GDM1 (cell line): ENCODE measurements at regions not wholly inside any gene's neighbourhood (a gene's known extent, or its start where the extent isn't known, plus 50 kb on each side); places are given as distances from the start of the nearest gene placed in this dataset.

ENCODE experiments used
- DNase-seq: peaks from one replicate; lab custom pipeline; 2025; lab: John Stamatoyannopoulos, UW

DNA sequence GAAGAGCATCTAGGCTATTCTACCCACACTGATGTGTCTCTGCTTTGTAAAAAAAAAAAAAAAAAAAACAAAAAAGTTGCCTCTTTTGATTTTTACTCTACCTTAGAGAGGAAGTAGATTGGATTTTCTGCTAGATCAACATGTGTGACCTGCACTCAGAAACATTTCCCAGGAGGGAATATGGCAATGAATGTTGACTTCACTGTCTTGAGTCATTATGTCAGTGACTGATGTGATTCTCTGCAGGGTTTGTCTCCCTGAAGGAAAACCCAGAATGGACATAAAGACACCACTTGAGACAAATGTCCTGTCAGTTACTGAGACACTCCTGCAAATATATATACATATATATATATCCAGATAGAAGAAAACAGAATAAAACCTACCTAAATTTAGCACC lies 370.3 kb downstream of the BMPER start:
- no peak for DNase-seq

DNA sequence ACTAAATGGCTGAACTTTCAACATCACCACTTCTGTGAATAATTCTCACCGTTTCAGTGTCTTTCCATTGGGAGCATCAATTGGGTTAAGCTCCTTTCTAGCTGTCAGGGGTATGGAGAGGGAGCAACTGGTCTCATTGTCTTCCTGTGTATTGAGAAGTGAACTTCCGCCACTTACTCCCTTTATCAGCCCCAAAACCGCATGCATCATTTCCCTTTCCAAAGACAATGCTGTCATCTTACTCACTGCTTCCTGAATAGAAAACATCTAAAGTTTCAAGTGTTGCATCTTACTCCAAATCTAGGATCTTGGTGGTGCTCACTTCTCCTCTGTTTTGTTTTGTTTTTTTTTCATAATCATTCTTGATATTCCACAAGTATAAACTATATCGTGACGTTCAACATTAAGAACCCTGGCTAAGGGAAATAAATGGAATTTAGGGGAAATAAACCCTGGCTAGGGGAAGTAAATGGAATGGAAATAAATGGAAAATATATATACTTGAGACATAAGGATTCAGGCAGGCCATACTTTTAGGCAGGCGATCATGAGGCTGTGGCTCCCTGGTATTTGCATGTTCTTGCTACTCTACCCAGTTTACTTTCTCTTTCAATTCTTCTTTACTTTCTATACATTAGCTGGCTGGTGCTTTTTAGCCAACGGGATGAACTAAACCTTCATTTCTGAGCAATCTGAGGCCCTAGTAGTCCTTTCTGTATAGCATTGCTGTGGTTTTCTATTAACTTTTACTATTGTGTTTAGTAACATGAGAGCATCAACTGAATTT lies 371.9 kb downstream of the BMPER start:
- DNase-seq = peak; percentile 23

GRCh38 chr7:34277803-34278199 lies 372.5 kb downstream of the BMPER start:
- no peak for DNase-seq

GRCh38 chr7:34281260-34281659 lies 375.9 kb downstream of the BMPER start:
- no peak for DNase-seq

- DNase-seq = no peak
These were observed 375.7 kb upstream of the NPSR1 start for GRCh38 chr7:34282271-34282670.

- DNase-seq = no peak
These were observed 361.4 kb upstream of the NPSR1 start for GRCh38 chr7:34296663-34297062.

GRCh38 chr7:34298492-34299013 lies 359.5 kb upstream of the NPSR1 start:
- no peak for DNase-seq

- DNase-seq = no peak
These were observed 359.0 kb upstream of the NPSR1 start for GRCh38 chr7:34299066-34299465.

GRCh38 chr7:34307540-34307939 lies 350.5 kb upstream of the NPSR1 start:
- DNase-seq = no peak

- no peak for DNase-seq
These were observed 349.4 kb upstream of the NPSR1 start for GRCh38 chr7:34308595-34308994.

- no peak for DNase-seq
These were observed 348.9 kb upstream of the NPSR1 start for GRCh38 chr7:34309116-34309515.

DNA sequence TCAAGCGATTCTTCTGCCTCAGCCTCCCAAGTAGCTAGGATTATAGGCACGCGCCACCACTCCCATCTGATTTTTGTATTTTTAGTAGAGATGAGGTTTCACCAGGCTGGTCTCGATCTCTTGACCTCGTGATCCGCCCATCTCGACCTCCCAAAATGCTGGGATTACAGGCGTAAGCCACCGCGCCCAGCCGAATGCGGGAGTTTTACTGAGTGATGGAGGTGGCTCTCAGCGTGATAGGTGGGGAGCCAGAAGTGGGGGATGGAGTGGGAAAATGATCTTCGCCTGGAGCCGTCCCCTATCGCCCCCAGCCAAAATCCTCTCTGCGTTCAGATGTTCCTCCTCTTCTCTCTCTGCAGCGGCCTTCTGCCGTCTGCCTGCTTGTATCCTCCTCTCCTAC lies 348.4 kb upstream of the NPSR1 start:
- DNase-seq = no peak

- DNase-seq = no peak
These were observed 346.4 kb upstream of the NPSR1 start for GRCh38 chr7:34311591-34311990.

- no peak for DNase-seq
These were observed 345.4 kb upstream of the NPSR1 start for GRCh38 chr7:34312624-34313023.

- no peak for DNase-seq
These were observed 344.7 kb upstream of the NPSR1 start for GRCh38 chr7:34313289-34313688.

- DNase-seq = no peak
These were observed 343.0 kb upstream of the NPSR1 start for GRCh38 chr7:34315032-34315431.

- no peak for DNase-seq
These were observed 341.0 kb upstream of the NPSR1 start for GRCh38 chr7:34317039-34317438.

GRCh38 chr7:34320412-34320811 lies 337.6 kb upstream of the NPSR1 start:
- no peak for DNase-seq

DNA sequence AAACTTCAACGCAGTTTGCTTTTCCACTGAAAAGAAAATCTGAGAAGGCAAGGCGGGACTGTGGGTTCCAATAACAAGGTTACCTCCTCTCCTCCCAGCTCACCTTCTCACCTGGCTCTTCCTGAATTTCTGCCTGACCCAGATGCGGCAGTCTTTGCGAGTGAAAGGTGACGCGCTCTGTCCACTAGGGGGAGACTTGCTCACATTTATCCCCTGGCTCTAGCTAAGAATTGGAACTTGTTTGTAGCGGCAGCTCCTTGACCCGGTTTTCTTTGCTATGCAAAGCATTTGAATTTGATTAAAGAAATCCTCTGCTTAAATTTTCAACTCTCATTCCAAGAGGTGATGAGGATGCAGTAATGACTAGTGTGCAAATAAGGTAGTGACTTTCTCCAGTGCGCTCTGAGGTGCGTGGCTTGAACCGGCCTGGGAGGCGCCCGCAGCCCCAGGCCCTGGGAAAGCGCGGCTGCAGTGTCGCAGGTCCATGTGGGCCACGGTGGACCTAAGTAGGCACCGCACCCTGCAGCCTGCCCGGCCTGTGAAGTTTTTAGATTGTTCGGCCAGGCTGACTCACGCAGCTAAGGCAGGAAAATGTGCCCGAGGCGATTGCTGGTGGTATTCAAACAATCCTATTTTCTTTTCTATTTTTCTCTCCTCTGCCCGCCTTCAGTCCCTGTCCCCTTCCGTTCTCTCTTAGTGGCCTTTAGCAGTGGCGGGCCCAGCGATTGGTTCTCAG lies 336.9 kb upstream of the NPSR1 start:
- DNase-seq = peak; percentile 17

DNA sequence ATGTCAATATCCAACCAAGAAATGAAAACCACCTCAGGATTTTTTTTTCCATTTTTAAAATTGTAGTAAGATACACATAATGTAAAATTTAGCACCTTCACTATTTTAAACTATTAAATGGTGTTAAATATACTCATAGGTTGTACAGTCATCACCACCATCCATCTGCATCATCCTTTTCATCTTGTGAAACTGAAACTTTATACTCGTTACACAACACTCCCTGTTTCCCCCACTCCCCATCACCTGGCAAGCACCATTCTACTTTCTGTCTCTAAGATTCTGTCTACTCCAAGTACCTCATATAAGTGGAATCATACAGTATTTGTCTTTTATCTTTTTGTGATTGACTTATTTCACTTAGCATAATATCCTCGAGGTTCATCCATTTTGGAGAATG lies 335.2 kb upstream of the NPSR1 start:
- no peak for DNase-seq

- DNase-seq = no peak
These were observed 330.3 kb upstream of the NPSR1 start for GRCh38 chr7:34327681-34328080.

DNA sequence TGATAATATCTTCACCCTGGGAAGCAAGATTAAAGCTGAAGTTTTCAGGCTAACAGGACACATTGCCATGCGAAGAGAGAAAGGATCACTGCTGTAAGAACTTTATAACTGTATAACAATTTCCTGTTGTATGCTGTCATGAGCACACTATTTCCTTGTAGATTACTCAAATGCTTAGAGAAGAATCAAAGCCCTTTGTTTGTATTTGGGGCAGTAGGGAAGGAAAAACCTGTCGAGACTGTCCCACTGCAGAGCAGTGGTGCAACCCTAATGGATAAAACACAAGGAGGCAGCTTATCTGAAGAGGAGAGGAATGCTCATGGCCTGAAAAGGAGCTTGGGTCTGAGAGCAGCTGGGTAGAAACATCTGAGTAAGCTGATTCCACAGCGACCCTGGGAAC lies 327.7 kb upstream of the NPSR1 start:
- DNase-seq = no peak

DNA sequence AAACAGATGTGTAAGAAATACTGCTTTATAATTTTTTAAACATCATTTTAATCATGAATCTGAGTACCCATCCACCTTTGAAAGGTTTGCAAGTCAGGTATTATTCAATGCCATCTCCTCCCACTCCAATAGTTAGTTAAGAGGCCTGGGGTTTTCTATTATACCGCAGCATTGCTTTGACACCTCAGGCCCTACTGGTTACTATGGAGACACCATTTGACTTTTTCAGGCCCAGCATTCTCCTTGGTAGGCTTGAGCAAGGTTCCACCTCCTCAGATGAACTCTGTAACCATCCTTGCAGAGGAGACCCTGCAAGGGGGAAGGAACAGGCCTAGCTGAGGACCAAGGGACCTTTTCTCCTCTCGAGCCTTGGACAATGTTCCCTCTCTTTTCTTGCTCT lies 326.9 kb upstream of the NPSR1 start:
- DNase-seq = no peak
